Kidney epithelial cell (primary cell): ENCODE measurements at regions not wholly inside any gene's neighbourhood (a gene's known extent, or its start where the extent isn't known, plus 50 kb on each side); places are given as distances from the start of the nearest gene placed in this dataset.

Experiments used
- DNase-seq: peaks from one replicate; pipeline ENCODE4 v3.0.0-alpha.2; 2010; ENCODE audit warnings: low read depth
- H3K27me3 ChIP-seq: 2 replicates; pipeline ENCODE4 v1.6.0; 2011; ENCODE audit warnings: low read length; ENCODE audit not compliant: control insufficient read depth, insufficient read depth
- H3K36me3 ChIP-seq: 2 replicates; pipeline ENCODE4 v1.5.1; 2011; ENCODE audit warnings: low read length; ENCODE audit not compliant: control insufficient read depth, insufficient read depth
- H3K4me3 ChIP-seq: 2 replicates; pipeline ENCODE4 v1.5.1; 2011; ENCODE audit warnings: low read depth, mild to moderate bottlenecking, control low read depth, low read length
- TF ChIP-seq, protein P1 (sequence below): IDR thresholded peaks from 2 replicates; pipeline ENCODE4 v1.5.1; 2011; ENCODE audit warnings: mild to moderate bottlenecking, moderate library complexity, low read length, control low read depth, inconsistent platforms; ENCODE audit not compliant: insufficient read depth, poor library complexity, severe bottlenecking

- TF ChIP-seq, protein P1, sequence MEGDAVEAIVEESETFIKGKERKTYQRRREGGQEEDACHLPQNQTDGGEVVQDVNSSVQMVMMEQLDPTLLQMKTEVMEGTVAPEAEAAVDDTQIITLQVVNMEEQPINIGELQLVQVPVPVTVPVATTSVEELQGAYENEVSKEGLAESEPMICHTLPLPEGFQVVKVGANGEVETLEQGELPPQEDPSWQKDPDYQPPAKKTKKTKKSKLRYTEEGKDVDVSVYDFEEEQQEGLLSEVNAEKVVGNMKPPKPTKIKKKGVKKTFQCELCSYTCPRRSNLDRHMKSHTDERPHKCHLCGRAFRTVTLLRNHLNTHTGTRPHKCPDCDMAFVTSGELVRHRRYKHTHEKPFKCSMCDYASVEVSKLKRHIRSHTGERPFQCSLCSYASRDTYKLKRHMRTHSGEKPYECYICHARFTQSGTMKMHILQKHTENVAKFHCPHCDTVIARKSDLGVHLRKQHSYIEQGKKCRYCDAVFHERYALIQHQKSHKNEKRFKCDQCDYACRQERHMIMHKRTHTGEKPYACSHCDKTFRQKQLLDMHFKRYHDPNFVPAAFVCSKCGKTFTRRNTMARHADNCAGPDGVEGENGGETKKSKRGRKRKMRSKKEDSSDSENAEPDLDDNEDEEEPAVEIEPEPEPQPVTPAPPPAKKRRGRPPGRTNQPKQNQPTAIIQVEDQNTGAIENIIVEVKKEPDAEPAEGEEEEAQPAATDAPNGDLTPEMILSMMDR: no peak
- DNase-seq: no peak
- H3K4me3 ChIP-seq: no peak overlapping the region
- H3K36me3 ChIP-seq: no peaks in the 10 kb centered on the region
- no peaks in the 10 kb centered on the region for H3K27me3 ChIP-seq
Measured at GRCh38 chr20:22984606-22985005, 50.5 kb upstream of the SSTR4 start.

GRCh38 chr20:22985239-22985778 is 49.8 kb upstream of the SSTR4 start:
- DNase-seq: no peak
- TF ChIP-seq, protein P1: no peak
- H3K36me3 ChIP-seq: no peaks in the 10 kb centered on the region

More at GRCh38 chr20:22985239-22985778, 49.8 kb upstream of the SSTR4 start:
- H3K27me3 ChIP-seq: no peaks in the 10 kb centered on the region
- no peak overlapping the region for H3K4me3 ChIP-seq
